OCI-LY1 (cell line): ENCODE measurements at regions not wholly inside any gene's neighbourhood (a gene's known extent, or its start where the extent isn't known, plus 50 kb on each side); places are given as distances from the start of the nearest gene placed in this dataset.

Experiments used
- EZH2 ChIP-seq: fragments of 200-600 bp; sonication (generic), shearing (Covaris generic); IDR thresholded peaks from 2 replicates; pipeline ENCODE4 v1.8.0; 2017; ENCODE audit warnings: borderline replicate concordance, mixed run types, mild to moderate bottlenecking, antibody characterized with exemption, low read length, moderate library complexity, mixed read lengths
- TF ChIP-seq, protein P1 (sequence below): fragments of 200-600 bp; sonication (generic), shearing (Covaris generic); IDR thresholded peaks from 2 replicates; pipeline ENCODE4 v1.5.1; 2017; ENCODE audit warnings: mild to moderate bottlenecking, antibody characterized with exemption, low read length, moderate library complexity, mixed read lengths

GRCh38 chr4:13881892-13882291, 254.4 kb upstream of the BOD1L1 start:
- no peak for TF ChIP-seq EZH2
- TF ChIP-seq, protein P1, sequence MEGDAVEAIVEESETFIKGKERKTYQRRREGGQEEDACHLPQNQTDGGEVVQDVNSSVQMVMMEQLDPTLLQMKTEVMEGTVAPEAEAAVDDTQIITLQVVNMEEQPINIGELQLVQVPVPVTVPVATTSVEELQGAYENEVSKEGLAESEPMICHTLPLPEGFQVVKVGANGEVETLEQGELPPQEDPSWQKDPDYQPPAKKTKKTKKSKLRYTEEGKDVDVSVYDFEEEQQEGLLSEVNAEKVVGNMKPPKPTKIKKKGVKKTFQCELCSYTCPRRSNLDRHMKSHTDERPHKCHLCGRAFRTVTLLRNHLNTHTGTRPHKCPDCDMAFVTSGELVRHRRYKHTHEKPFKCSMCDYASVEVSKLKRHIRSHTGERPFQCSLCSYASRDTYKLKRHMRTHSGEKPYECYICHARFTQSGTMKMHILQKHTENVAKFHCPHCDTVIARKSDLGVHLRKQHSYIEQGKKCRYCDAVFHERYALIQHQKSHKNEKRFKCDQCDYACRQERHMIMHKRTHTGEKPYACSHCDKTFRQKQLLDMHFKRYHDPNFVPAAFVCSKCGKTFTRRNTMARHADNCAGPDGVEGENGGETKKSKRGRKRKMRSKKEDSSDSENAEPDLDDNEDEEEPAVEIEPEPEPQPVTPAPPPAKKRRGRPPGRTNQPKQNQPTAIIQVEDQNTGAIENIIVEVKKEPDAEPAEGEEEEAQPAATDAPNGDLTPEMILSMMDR: no peak
